OCI-LY7 (cell line): ENCODE measurements at regions not wholly inside any gene's neighbourhood (a gene's known extent, or its start where the extent isn't known, plus 50 kb on each side); places are given as distances from the start of the nearest gene placed in this dataset.

Experiments used
- BruUV-seq: library from RNA; stranded (reverse); fragments of 400-500 nt; replicated peaks from 2 replicates; lab custom pipeline; 2021; lab: Mats Ljungman, UMichigan
- CTCF ChIA-PET: fragments of 300-600 bp; sonication (Branson Sonifier 250); formaldehyde crosslinking; loops from one replicate; lab custom pipeline; 2022; ENCODE audit warnings: antibody characterized with exemption; ENCODE audit not compliant: unreplicated experiment; lab: Charles Lee
- POLR2A ChIA-PET: fragments of 300-600 bp; sonication (Branson Sonifier 250); formaldehyde crosslinking; loops from one replicate; lab custom pipeline; 2022; ENCODE audit warnings: antibody characterized with exemption; lab: Charles Lee
- DNase-seq: peaks from one replicate; pipeline ENCODE4 v3.0.0-alpha.2; 2015; ENCODE audit warnings: low spot score
- H2AFZ ChIP-seq: fragments of 200-600 bp; sonication (generic), shearing (Covaris generic); 2 replicates; pipeline ENCODE4 v1.6.1; 2014; ENCODE audit warnings: mild to moderate bottlenecking, antibody characterized with exemption, low read length, moderate library complexity
- H3K27ac ChIP-seq: fragments of 200-600 bp; sonication (generic); 2 replicates; pipeline ENCODE4 v1.5.1; 2014; ENCODE audit warnings: mixed run types, low read depth, mild to moderate bottlenecking, moderate library complexity, low read length, inconsistent platforms; ENCODE audit not compliant: poor library complexity, severe bottlenecking
- H3K36me3 ChIP-seq: fragments of 200-600 bp; sonication (generic); 2 replicates; pipeline ENCODE4 v1.6.1; 2014; ENCODE audit warnings: mild to moderate bottlenecking, antibody characterized with exemption, low read length, moderate library complexity, mixed read lengths; ENCODE audit not compliant: insufficient read depth
- H3K4me1 ChIP-seq: fragments of 200-600 bp; sonication (generic); 2 replicates; pipeline ENCODE4 v1.5.1; 2014; ENCODE audit warnings: mild to moderate bottlenecking, low read length; ENCODE audit not compliant: insufficient read depth, poor library complexity, severe bottlenecking
- H3K4me2 ChIP-seq: fragments of 200-600 bp; sonication (generic); 2 replicates; pipeline ENCODE4 v1.6.1; 2014; ENCODE audit warnings: mild to moderate bottlenecking, low read length
- H3K4me3 ChIP-seq: fragments of 200-600 bp; sonication (generic); 2 replicates; pipeline ENCODE4 v1.5.1; 2014; ENCODE audit warnings: mild to moderate bottlenecking, low read depth, low read length; ENCODE audit not compliant: poor library complexity, severe bottlenecking
- H3K79me2 ChIP-seq: fragments of 200-600 bp; sonication (generic); 2 replicates; pipeline ENCODE4 v1.6.1; 2016; ENCODE audit warnings: low read depth, mild to moderate bottlenecking, low read length, moderate library complexity, mixed read lengths; ENCODE audit not compliant: insufficient read depth
- H3K9me2 ChIP-seq: fragments of 200-600 bp; sonication (generic); 2 replicates; pipeline ENCODE4 v1.6.1; 2016; ENCODE audit warnings: mild to moderate bottlenecking, low read length, mixed read lengths; ENCODE audit not compliant: insufficient read depth
- H3K9me3 ChIP-seq: fragments of 200-600 bp; sonication (generic); 2 replicates; pipeline ENCODE4 v1.6.1; 2014; ENCODE audit warnings: mild to moderate bottlenecking, mixed run types, low read length, mixed read lengths
- H4K20me1 ChIP-seq: fragments of 200-600 bp; sonication (generic); 2 replicates; pipeline ENCODE4 v1.6.1; 2014; ENCODE audit warnings: mild to moderate bottlenecking, antibody characterized with exemption, low read length, moderate library complexity, mixed read lengths; ENCODE audit not compliant: insufficient read depth
- EZH2phosphoT487 ChIP-seq: fragments of 200-600 bp; sonication (generic); IDR thresholded peaks from 2 replicates; pipeline ENCODE4 v1.6.1; 2018; ENCODE audit warnings: low read depth, borderline replicate concordance, mild to moderate bottlenecking, mixed run types, antibody characterized with exemption, low read length, moderate library complexity, mixed read lengths
- intact Hi-C: fragments of 100-400 bp; cut with micrococcal nuclease; formaldehyde crosslinking; loops from one replicate; pipeline ENCODE4 v1.10.0; 2022; ENCODE audit not compliant: unreplicated experiment
- TF ChIP-seq, protein P1 (sequence below): fragments of 200-600 bp; sonication (generic); conservative IDR thresholded peaks from 2 replicates; pipeline ENCODE4 v1.5.1; 2014; ENCODE audit warnings: mild to moderate bottlenecking, antibody characterized with exemption, low read length, moderate library complexity, mixed read lengths

DNA sequence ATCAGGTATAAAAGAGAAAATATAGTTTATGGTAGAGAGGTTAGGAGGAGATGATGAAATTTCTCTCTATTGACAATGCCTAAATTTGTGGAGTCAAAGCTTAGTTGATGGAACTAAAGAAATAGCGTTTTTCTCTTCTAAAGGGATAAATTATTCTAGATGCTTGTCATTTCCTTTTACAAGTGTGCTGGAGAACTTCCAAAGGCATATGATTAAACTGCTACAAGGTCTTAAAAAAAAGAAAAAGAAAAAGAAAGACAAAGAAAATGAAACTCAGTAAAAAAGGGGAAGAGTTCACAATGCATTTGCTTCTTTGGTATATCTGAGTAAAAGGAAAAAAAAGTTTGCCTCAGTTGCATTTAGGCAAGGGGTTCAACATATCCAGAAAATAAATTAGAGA lies 499.8 kb upstream of the PTCHD4 start:
- H3K4me2 ChIP-seq, result no peak overlapping the region
- no peak overlapping the region for H3K4me3 ChIP-seq
- no peaks in the 10 kb centered on the region for H3K36me3 ChIP-seq
- POLR2A ChIA-PET, result no interaction called here
- CTCF ChIA-PET, result no interaction called here
- intact Hi-C loops, result no loop called here
- no peak overlapping the region for H3K27ac ChIP-seq
- H4K20me1 ChIP-seq, result no peaks in the 10 kb centered on the region
- no peaks in the 10 kb centered on the region for H3K79me2 ChIP-seq
- DNase-seq, result no peak
- TF ChIP-seq, protein P1, sequence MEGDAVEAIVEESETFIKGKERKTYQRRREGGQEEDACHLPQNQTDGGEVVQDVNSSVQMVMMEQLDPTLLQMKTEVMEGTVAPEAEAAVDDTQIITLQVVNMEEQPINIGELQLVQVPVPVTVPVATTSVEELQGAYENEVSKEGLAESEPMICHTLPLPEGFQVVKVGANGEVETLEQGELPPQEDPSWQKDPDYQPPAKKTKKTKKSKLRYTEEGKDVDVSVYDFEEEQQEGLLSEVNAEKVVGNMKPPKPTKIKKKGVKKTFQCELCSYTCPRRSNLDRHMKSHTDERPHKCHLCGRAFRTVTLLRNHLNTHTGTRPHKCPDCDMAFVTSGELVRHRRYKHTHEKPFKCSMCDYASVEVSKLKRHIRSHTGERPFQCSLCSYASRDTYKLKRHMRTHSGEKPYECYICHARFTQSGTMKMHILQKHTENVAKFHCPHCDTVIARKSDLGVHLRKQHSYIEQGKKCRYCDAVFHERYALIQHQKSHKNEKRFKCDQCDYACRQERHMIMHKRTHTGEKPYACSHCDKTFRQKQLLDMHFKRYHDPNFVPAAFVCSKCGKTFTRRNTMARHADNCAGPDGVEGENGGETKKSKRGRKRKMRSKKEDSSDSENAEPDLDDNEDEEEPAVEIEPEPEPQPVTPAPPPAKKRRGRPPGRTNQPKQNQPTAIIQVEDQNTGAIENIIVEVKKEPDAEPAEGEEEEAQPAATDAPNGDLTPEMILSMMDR, result no peak
- no peak for TF ChIP-seq EZH2phosphoT487
- BruUV-seq, result no TSS peak
- no peaks in the 10 kb centered on the region for H3K9me3 ChIP-seq
- H3K9me2 ChIP-seq, result no peaks in the 10 kb centered on the region
- no peaks in the 10 kb centered on the region for H3K4me1 ChIP-seq
- H2AFZ ChIP-seq, result no peak overlapping the region

DNA sequence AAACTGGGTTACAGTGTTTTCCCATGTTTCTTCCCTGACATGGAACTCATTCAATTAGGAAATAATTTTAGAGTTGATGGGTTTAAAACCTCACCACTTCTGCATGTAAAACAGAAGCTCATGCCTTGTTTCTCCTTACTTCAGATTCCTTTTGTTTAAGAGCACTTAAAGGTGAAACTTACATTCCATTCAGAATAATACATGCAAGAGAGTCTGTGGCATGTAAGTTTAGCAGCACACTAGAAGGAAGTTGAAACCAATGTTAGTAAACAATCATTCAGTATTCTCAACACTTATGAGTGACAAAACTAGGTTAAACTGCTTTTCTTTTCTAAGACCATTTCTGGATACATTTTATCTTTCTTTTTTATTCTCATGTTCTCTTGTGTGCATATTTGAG lies 495.6 kb upstream of the PTCHD4 start:
- Histone ChIP-seq H3K9me2 (no peaks in the 10 kb centered on the region), H2AFZ (no peak overlapping the region), H3K4me1 (no peaks in the 10 kb centered on the region), H3K4me3 (no peak overlapping the region), H3K36me3 (no peaks in the 10 kb centered on the region), H3K27ac (no peak overlapping the region), H3K4me2 (no peak overlapping the region), H3K9me3 (no peaks in the 10 kb centered on the region), H3K79me2 (no peaks in the 10 kb centered on the region), H4K20me1 (no peaks in the 10 kb centered on the region)
- ChIA-PET CTCF (no interaction called here), POLR2A (interaction anchor here (0.7 kb wide), 1 partner anchor 220 kb away, joined by 4 read pairs; no protein-coding TSS in a partner anchor)
- intact Hi-C loops, result no loop called here
- BruUV-seq, result no TSS peak
- DNase-seq, result no peak
- TF ChIP-seq, protein P1, result no peak
- no peak for TF ChIP-seq EZH2phosphoT487

DNA sequence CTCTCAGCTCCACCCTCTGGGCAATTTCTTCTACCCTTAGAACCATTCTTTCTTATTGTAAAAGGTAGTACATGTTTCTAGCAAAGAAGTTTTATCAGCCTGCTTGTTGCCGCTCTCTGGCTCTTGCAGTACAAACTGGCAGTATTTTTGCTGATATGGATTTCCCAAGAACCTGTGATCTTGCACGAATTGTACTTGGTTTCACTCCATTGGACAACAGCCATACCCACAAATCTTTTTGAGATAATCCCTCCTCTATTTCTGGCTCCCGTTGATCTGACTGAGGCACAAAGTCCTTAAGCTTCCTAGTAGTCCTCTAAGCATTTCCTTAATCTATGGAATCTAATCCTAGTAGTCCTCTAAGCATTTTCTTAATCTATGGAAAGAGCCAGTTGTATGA lies 487.0 kb upstream of the PTCHD4 start:
- Histone ChIP-seq H3K4me1 (no peaks in the 10 kb centered on the region), H3K27ac (no peak overlapping the region), H3K9me2 (no peaks in the 10 kb centered on the region), H3K79me2 (no peaks in the 10 kb centered on the region), H3K4me3 (no peak overlapping the region), H2AFZ (no peak overlapping the region), H3K9me3 (no peaks in the 10 kb centered on the region), H4K20me1 (no peaks in the 10 kb centered on the region), H3K36me3 (no peaks in the 10 kb centered on the region), H3K4me2 (no peak overlapping the region)
- intact Hi-C loops, result no loop called here
- no peak for DNase-seq
- POLR2A ChIA-PET, result interaction anchor here (0.6 kb wide), 1 partner anchor 25 kb away, joined by 3 read pairs; no protein-coding TSS in a partner anchor
- no TSS peak for BruUV-seq
- no peak for TF ChIP-seq EZH2phosphoT487
- TF ChIP-seq, protein P1, result no peak
- CTCF ChIA-PET, result no interaction called here
